ENCODE measurements at regions not wholly inside any gene's neighbourhood (a gene's known extent, or its start where the extent isn't known, plus 50 kb on each side); places are given as distances from the start of the nearest gene placed in this dataset.

GRCh38 chr6:19410481-19410880, 426.7 kb upstream of the ID4 start:
- no peak for DNase-seq (ENCODE audit: low spot score)

DNA sequence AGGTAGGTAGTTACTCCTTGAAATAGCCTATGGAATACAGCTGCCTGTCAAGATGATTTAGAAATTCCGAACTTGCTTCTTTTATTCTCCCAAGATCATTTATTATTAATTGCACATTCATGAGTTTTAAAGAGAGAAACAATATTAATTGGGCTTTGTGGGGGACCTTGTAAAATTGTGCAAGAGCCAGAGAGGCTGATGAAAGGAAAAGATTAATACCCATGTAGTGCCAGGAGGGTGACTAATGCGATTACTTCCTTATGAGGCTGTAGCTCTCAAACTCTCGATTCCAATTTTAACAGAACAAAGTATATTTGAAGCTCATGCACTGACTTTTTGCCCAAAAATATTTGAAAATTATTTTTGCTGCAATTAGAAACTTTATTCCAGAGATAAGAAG, 423.8 kb upstream of the ID4 start:
- DNase-seq (ENCODE audit: low spot score) = no peak

DNA sequence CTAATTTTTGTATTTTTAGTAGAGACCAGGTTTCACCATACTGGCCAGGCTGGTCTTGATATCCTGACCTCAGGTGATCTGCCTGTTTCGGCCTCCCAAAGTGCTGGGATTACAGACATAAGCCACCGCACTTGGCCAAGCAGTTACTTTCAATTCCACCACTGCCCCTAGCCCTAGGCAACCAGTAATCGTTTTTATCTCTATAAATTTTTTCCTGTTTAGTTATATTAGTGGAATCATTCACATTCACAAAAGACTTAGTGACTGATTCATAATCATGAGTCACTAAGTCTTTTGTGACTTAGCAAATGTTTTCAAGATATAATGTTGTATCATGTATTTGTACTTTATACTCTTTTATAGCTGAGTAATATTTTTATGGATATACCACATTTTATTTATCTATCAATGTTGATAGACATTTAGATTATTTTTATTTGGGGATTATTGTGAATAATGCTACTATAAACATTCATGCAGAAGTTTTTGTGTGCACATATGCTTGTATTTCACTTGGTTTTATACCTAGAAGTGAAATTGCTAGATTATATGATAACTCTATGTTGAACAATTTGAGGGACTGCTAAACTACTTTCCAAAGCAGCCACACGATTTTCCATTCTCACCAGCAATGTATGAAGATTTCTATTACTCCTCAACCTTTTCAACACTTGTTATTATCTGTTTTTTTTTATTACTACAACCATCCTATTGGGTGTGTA, 421.4 kb upstream of the ID4 start:
- DNase-seq (ENCODE audit: low spot score) = no peak

DNA sequence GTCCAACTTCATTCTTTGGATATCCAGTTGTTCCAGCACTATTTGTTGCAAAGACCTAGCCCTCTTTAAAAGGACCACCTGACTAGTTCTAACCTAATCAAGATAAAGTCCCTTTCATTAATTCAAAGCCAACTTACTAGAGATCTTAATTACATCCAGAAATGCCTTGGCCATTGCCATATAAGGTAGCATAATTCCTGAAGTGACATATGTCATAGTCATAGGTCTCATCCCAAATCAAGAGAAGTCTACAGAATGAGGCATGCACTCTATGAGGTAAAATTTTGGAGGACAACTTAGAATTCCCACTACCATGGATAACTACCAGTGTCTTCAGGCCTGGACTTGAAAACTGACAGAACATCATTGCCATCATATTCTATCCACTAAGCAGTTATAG, 420.4 kb upstream of the ID4 start:
- no peak for DNase-seq (ENCODE audit: low spot score)

DNA sequence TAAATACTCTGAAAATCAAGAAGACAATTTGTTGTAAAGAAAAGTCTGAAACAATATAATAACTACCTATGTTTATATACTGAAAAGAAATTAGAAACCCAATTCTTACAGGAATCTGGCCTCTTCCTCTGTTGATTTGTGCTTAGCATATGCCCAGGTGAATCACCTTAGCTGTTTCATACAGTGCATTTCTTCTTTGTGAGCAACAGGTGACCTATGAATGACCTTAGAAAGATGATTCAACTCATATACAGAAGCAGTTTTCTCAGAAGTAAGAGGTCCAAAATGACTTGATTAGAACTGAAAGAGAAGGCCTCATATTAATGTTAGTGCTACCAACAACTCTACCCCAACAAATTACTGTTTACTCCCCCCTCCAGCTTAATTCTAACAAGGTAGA, 419.5 kb upstream of the ID4 start:
- DNase-seq (ENCODE audit: low spot score) = no peak

GRCh38 chr6:19424853-19425252, 412.3 kb upstream of the ID4 start:
- no peak for DNase-seq (ENCODE audit: low spot score)

DNA sequence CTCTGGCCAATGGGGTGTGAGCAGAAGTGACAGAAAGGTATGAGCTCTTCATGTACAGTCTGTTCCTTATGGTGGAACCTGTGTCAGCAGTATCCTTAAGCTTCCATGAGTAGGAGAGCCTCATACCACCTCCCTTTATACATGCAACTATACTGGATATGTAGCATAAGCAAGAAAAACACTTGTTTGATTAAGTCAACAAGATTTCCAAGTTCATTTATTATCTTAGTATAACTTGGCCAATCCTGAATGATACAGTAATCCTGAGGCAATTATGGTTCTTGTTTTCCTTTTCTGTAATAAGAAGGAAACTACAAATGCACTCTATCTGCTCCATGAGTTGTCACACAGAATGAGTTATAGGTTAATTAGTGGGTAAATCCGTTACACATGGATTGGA, 409.6 kb upstream of the ID4 start:
- DNase-seq (ENCODE audit: low spot score) = no peak

DNA sequence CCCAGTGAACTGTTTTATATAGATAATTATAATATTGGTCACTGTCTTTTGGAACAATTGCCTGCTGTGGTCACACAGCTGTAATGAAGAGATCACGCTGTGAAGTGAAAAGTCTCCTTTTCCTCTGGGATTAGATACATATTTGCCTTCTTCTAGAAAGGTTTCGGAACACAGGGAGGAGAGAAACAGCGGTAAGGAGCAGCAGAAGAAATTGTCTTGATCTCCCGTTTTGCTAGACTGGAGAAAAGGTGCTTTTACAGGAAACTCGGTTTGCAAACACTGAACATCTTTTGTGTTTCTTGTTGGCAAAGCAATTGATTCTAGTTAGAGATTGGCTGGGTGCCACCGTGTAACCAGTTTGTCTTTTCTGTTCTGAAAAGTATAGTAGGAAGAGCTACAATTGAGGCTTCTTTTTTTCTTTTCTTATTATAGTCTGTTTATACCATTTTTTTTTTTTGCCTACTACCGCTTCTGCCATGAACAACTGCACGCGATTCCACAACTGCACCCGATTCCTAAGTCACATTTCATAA, 404.1 kb upstream of the ID4 start:
- no peak for DNase-seq (ENCODE audit: low spot score)

DNA sequence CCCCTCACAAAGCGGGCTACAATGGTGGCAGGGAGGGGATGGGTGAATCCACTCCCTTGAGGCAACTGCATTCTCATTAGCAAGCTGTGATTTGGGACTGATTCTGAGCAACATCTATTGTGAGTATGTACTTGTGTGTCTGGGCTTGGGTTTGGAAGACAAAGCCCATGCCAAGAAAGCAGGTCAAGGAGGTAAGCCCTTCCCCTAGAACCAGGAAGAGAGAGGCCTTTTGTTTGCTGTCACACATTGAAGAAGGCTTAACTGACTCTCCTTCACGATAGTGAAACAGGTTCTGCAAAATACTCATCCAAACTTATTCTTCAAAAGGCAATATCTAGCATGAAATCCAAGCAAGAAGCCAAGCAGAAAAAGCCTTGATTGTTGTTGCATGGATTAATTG, 403.1 kb upstream of the ID4 start:
- no peak for DNase-seq (ENCODE audit: low spot score)

- DNase-seq (ENCODE audit: low spot score) = no peak
These were observed 401.4 kb upstream of the ID4 start for GRCh38 chr6:19435755-19436154.

DNA sequence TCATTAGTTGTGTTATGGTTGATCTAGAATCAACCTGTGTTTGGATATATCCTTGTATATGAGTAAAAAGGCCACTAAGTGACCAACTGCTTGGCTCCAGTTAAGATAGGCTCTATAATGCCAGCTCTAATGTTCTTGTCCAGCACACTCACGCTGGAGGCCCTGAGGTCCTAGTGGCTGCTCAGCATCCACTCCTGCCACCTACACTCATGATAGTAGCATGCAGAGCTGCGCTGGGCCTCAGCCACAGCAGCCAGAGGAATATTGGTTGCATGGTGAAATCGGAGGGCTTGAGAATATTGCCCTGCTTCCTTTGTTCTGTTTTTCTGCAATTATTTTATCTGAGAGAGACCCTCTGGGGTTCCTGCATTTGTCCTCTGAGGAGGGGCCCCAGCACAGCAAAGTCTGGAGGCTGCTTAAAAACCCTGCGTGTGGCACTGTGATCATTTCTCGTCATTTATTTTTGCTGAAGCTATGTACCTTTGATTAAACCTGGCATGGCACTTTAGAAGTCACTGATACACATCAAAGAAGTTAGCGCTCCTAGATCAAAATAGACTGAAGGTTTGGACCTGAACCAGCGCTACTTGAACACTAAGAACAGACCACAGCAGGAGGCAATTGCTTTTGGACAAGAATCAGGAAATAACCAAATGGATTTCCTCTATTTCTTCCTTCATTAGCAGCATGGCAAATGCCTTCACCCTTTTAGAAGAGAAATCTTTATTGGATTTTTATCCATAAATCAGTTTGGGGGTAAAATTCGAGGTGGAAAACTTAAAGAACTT, 398.4 kb upstream of the ID4 start:
- no peak for DNase-seq (ENCODE audit: low spot score)

- no peak for DNase-seq (ENCODE audit: low spot score)
These were observed 396.6 kb upstream of the ID4 start for GRCh38 chr6:19440531-19440930.

GRCh38 chr6:19443411-19443810, 393.8 kb upstream of the ID4 start:
- DNase-seq (ENCODE audit: low spot score) = no peak

- DNase-seq (ENCODE audit: low spot score) = no peak
These were observed 393.1 kb upstream of the ID4 start for GRCh38 chr6:19444041-19444440.

- no peak for DNase-seq (ENCODE audit: low spot score)
These were observed 392.7 kb upstream of the ID4 start for GRCh38 chr6:19444481-19444880.

DNA sequence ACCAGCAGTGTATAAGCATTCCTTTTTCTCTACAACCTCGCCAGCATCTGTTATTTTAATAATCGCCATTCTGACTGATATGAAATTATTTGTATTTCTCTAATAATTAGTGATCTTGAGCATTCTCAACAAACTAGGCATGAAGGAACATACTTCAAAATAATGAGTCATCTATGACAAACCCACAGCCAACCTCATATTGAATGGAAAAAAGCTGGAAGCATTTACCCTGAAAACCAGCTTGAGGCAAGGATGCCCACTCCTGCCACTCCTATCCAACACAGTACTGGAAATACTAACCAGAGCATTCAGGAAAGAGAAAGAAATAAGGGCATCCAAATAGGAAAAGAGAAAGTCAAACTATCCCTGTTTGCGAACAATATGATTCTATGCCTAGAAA, 390.6 kb upstream of the ID4 start:
- DNase-seq (ENCODE audit: low spot score) = no peak

DNA sequence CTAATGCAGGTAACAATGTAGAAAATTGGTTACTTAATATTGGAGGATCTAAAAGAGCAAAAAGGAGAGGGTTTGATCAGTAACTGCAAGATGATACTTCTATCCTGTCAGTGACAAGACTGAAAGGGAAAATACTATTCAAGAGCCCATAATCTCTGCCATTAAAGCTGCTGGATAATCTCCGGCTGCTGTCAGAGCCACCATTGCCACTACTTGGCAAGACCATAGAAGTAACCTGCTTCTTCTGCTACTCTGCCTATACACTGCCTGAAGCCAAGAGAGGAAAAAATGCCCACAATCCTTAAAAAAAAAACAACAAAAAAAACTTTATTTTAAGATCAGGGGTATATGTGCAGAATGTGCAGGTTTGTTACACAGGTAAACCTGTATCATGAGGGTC, 386.5 kb upstream of the ID4 start:
- no peak for DNase-seq (ENCODE audit: low spot score)

DNA sequence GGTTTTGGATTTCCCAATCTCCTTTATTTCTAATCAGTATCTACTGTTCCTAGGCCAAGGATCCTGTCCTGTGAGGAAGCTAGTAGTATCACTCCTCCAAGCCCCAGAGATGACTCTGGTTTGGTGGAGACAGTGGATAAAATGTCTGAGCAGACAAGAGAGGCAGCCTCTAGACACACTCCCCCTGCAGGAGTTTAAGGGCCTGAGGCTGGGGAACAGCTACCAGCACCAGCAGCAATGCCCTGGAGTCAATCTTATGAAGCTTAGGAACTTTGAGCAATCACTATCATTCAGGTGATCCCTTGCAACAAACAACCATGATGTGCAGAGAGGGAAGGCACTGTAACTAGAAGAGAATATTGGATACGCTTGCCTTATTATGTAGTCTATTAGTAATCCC, 384.7 kb upstream of the ID4 start:
- no peak for DNase-seq (ENCODE audit: low spot score)

GRCh38 chr6:19454001-19454720, 383.0 kb upstream of the ID4 start:
- no peak for DNase-seq (ENCODE audit: low spot score)

GRCh38 chr6:19454721-19455392, 382.3 kb upstream of the ID4 start:
- DNase-seq (ENCODE audit: low spot score) = no peak

DNA sequence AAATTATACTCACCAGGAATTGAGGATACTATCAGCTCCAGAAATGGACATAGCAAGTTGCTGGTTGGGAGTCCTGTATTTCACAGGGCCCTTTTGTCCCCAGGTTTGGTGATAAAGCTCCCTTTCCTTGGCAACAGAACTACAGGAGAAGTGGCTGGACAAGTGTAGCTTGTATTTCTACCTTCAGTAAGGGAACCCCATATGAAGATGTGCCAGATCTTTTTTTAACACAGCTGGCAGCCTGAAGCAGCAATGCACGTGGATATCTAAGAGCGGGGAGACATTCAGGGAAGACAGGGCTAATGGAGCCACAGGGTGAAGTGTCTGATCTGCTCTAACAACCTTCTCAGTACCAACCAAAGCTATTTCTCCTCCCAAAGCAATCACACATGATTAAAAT, 373.9 kb upstream of the ID4 start:
- no peak for DNase-seq (ENCODE audit: low spot score)

GRCh38 chr6:19463925-19464324, 373.2 kb upstream of the ID4 start:
- no peak for DNase-seq (ENCODE audit: low spot score)
